Ascending aorta (tissue), 2 donors: ENCODE measurements at regions not wholly inside any gene's neighbourhood (a gene's known extent, or its start where the extent isn't known, plus 50 kb on each side); places are given as distances from the start of the nearest gene placed in this dataset.

Experiments
- DNase-seq, 2 donors: peaks; one replicate each; pipeline ENCODE4 v3.0.0-alpha.2; 2019; ENCODE audit warnings: low spot score in 2 of 2
- H3K27ac ChIP-seq, 2 donors: fragments of 200-600 bp; sonication (generic); one replicate each; pipeline ENCODE4 v1.5.1; 2016 to 2017; ENCODE audit warnings: mild to moderate bottlenecking in 1 of 2
- H3K27me3 ChIP-seq: fragments of 200-600 bp; sonication (generic); one replicate; pipeline ENCODE4 v1.5.1; 2017
- H3K36me3 ChIP-seq, 2 donors: fragments of 200-600 bp; sonication (generic); one replicate each; pipeline ENCODE4 v1.5.1; 2016
- H3K4me1 ChIP-seq, 2 donors: fragments of 200-600 bp; sonication (generic); one replicate each; pipeline ENCODE4 v1.5.1; 2016 to 2017; ENCODE audit warnings: mild to moderate bottlenecking in 1 of 2
- H3K4me3 ChIP-seq, 2 donors: fragments of 200-600 bp; sonication (generic); one replicate each; pipeline ENCODE4 v1.5.1; 2016 to 2017; ENCODE audit warnings: mild to moderate bottlenecking in 1 of 2
- H3K9me3 ChIP-seq, 2 donors: fragments of 200-600 bp; sonication (generic); one replicate each; pipeline ENCODE4 v1.5.1; 2016
- CTCF ChIP-seq, 3 experiments: fragments of 200-600 bp in 2 of 3; fragments of 450-650 bp in 1 of 3; sonication (generic) in 2 of 3; IDR thresholded peaks; one replicate each; pipeline ENCODE4 v1.5.1; 2016 to 2019; ENCODE audit warnings: antibody characterized with exemption in 3 of 3, mild to moderate bottlenecking in 1 of 3, moderate library complexity in 1 of 3
- intact Hi-C: fragments of 100-400 bp; cut with DNase I; formaldehyde crosslinking; loops from one replicate; pipeline ENCODE4 v1.15.1; 2023

GRCh38 chr5:24232041-24232440 lies 412.7 kb downstream of the CDH10 start:
- H3K4me3 ChIP-seq = no peak overlapping the region
- no peak for DNase-seq
- no peaks in the 10 kb centered on the region for H3K27me3 ChIP-seq
- no peaks in the 10 kb centered on the region for H3K36me3 ChIP-seq
- TF ChIP-seq CTCF (IDR thresholded peaks at IDR 0.05) = no peak
- no peak overlapping the region for H3K27ac ChIP-seq
- no peaks in the 10 kb centered on the region for H3K9me3 ChIP-seq
- intact Hi-C loops = no loop called here
- no peaks in the 10 kb centered on the region for H3K4me1 ChIP-seq

- no peak for TF ChIP-seq CTCF (IDR thresholded peaks at IDR 0.05)
- intact Hi-C loops = no loop called here
- Histone ChIP-seq H3K4me1 (no peaks in the 10 kb centered on the region), H3K27ac (no peak overlapping the region), H3K27me3 (no peaks in the 10 kb centered on the region), H3K36me3 (no peaks in the 10 kb centered on the region), H3K9me3 (no peaks in the 10 kb centered on the region), H3K4me3 (no peak overlapping the region)
- no peak for DNase-seq
These were observed 411.8 kb downstream of the CDH10 start for GRCh38 chr5:24232929-24233498.

- DNase-seq = no peak
- Histone ChIP-seq H3K27ac (no peak overlapping the region), H3K4me1 (no peaks in the 10 kb centered on the region), H3K36me3 (no peaks in the 10 kb centered on the region), H3K4me3 (no peak overlapping the region), H3K27me3 (no peaks in the 10 kb centered on the region), H3K9me3 (no peaks in the 10 kb centered on the region)
- no peak for TF ChIP-seq CTCF (IDR thresholded peaks at IDR 0.05)
- intact Hi-C loops = no loop called here
These were observed 408.8 kb downstream of the CDH10 start for GRCh38 chr5:24235946-24236345.

- H3K27me3 ChIP-seq = no peaks in the 10 kb centered on the region
- intact Hi-C loops = no loop called here
- H3K36me3 ChIP-seq = no peaks in the 10 kb centered on the region
- no peak for TF ChIP-seq CTCF (IDR thresholded peaks at IDR 0.05)
- no peak overlapping the region for H3K27ac ChIP-seq
- no peak for DNase-seq
- H3K4me3 ChIP-seq = no peak overlapping the region
- no peaks in the 10 kb centered on the region for H3K9me3 ChIP-seq
- H3K4me1 ChIP-seq = no peaks in the 10 kb centered on the region
These were observed 399.0 kb downstream of the CDH10 start for GRCh38 chr5:24245821-24246220.

- no peaks in the 10 kb centered on the region for H3K4me1 ChIP-seq
- H3K36me3 ChIP-seq = no peaks in the 10 kb centered on the region
- intact Hi-C loops = no loop called here
- H3K27me3 ChIP-seq = no peaks in the 10 kb centered on the region
- no peak overlapping the region for H3K4me3 ChIP-seq
- no peak for DNase-seq
- H3K27ac ChIP-seq = no peak overlapping the region
- H3K9me3 ChIP-seq = no peaks in the 10 kb centered on the region
- TF ChIP-seq CTCF (IDR thresholded peaks at IDR 0.05) = no peak
These were observed 380.2 kb downstream of the CDH10 start for GRCh38 chr5:24264547-24264946.

GRCh38 chr5:24265306-24265705 lies 379.5 kb downstream of the CDH10 start:
- no peaks in the 10 kb centered on the region for H3K27me3 ChIP-seq
- intact Hi-C loops = no loop called here
- no peaks in the 10 kb centered on the region for H3K4me1 ChIP-seq
- DNase-seq = no peak
- no peak overlapping the region for H3K27ac ChIP-seq
- TF ChIP-seq CTCF (IDR thresholded peaks at IDR 0.05) = no peak
- H3K4me3 ChIP-seq = no peak overlapping the region
- no peaks in the 10 kb centered on the region for H3K36me3 ChIP-seq
- H3K9me3 ChIP-seq = no peaks in the 10 kb centered on the region
